ENCODE measurements at regions not wholly inside any gene's neighbourhood (a gene's known extent, or its start where the extent isn't known, plus 50 kb on each side); places are given as distances from the start of the nearest gene placed in this dataset.

- no peak for DNase-seq
These were observed 583.7 kb downstream of the KCNJ2 start for GRCh38 chr17:70752966-70753467.

DNA sequence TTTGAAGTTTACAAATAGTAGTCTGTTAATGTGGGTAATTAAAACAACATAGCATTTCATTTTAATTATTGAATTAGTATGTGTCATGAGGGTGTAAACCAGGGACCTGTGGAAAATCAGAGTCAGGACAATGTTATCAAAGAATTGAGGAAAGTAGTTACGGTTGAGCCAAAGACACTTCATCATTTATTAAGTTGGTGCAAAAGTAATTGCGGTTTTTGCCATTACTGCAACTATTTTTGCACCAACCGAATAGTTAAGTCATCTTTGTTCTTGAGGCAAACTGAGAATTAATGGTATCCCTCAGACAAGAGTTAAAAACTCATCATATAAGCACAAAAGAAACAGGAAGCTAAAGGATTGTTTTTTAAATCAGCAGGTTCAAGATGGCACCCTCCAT, 593.7 kb downstream of the KCNJ2 start:
- DNase-seq = no peak

- peak; percentile 27 for DNase-seq
These were observed 597.9 kb downstream of the KCNJ2 start for GRCh38 chr17:70767102-70767701.

DNA sequence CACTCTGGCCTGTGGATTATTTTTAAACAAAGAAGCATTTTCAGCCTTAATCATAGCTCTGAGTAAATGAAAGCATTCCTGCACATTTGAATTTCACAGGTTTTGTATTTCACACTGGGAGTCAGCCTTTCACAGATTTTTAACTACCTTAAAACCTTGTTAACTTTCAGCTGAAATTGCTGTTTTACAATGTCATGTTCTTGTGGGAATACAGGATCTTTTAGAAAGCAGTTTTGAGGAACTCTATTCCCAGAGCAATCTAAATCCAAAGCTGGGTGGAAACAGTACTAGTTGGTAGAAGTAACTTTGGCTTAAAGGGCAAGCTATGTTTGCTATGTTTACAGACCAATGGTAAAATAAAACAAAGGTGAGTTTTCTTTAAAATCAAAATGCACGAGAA, 600.6 kb downstream of the KCNJ2 start:
- no peak for DNase-seq

DNA sequence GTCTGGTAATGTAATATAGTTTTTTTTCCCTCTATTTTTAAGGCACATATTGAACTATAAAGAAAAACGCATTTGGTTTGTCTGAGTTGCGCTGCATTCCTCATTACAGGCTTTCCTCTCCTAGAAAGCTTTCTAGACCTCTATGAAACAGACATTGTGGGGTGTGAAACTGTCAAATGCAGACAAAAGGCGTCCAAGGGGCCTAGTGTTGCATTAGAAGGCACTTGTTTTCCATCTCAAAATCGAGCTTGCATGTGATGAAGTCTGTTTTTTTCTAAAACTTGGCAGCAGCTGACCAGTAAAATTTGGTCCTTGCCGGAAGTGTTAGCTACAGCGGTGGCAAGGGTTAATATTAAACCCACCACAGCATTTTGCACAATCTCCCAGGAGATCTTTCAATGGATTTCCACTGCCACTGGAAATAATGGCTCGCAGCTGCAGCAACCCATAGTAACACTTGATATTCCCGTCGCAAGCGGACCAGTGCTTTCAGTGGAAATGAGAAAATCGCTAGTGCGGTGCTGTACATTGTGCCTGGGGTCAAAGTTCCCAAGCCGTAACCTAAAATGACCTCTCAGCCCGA, 602.6 kb downstream of the KCNJ2 start:
- DNase-seq = no peak

DNA sequence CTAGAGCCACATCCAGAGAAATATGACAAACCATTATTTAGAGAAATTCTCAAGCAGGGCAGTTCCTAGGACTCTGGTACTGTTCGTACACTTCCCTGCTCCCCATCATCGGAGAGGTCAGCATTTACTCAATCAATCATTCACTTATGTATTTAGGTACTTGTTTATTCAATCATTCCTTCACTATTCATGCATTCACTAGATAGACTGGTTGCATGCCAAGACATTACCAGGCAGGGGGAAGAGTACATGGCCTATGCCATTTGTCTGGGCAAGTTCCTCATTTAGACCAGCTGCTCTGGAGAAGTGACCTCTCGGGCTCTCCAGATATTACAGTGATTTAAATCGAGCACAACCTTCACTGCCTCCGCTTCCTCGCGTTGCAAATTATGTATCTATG, 603.4 kb downstream of the KCNJ2 start:
- no peak for DNase-seq

- no peak for DNase-seq
These were observed 603.9 kb downstream of the KCNJ2 start for GRCh38 chr17:70773258-70773657.

DNA sequence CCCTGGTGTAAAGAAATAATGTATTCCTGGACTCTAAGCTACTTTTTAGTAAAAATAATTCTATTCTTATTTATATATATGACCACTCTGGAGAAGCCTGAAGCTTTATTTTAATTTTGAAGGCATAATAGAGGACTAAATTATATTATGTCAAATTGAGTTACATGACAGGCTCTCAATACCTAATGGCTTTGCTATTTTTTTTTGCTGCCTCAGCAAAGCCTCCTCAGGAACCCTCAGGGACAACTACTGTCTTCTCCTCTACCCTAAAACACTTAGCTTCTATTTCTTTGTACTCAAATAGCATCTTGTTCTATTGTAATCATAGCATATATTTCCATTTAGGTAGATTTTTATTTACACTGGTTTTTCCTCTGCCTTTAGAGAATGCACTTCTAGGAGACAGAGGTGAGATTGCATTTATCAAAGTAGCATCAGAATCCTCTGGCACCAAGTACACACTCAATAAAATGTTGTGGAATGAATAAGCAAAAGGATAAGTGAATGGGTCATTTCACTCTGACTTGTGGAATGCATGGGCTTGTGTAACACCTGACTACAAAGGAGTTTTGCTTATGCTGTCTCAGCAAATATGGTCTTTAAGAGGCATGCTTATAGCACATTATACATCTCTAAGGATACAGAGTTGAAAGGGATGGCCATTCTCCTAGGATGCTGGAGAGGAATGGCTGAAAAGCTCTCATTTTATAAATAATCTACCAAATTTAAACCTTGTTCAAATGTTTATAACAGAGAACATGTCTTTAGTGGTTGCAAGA, 605.2 kb downstream of the KCNJ2 start:
- DNase-seq = no peak

- no peak for DNase-seq
These were observed 606.3 kb downstream of the KCNJ2 start for GRCh38 chr17:70775679-70776078.

- DNase-seq = no peak
These were observed 607.1 kb downstream of the KCNJ2 start for GRCh38 chr17:70776441-70776840.

DNA sequence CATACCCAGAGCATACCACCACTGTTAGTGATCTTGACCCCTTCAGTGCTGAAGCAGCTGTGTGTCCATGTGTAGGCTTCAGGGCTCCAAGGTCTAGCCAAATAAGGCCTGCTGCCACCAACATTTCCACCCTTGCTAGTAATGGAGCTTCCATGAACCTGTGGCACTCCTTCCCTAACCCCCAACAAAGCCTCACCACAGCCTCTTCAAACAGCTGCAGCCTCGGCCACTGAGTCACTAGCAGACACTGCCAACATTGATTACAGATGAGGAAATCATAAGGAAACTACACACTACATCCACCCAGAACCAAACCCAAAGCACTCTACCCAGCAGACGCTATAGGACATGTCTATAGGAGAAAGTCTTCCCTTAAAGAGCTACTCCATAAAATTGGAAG, 610.7 kb downstream of the KCNJ2 start:
- DNase-seq = no peak

DNA sequence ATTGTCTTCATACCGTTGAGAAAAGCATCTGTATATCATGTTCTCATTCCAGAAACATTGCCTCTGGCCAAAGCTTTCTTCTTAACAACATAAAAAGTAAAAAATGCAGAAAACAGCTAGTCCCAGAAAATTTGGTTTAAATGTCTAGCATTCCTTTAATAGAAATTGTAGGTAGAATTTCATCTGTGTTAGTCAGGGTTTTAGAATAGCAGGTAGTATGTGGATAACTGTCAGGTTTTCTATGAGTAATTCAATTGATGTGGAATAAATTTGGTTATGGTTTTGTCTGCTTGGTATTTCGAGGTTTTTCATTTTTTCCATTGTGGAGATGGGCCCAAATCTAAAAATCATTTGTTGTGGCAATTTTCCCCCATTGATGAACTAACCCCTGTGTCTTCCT, 616.7 kb downstream of the KCNJ2 start:
- DNase-seq = no peak

GRCh38 chr17:70787721-70788300, 618.5 kb downstream of the KCNJ2 start:
- DNase-seq = no peak

DNA sequence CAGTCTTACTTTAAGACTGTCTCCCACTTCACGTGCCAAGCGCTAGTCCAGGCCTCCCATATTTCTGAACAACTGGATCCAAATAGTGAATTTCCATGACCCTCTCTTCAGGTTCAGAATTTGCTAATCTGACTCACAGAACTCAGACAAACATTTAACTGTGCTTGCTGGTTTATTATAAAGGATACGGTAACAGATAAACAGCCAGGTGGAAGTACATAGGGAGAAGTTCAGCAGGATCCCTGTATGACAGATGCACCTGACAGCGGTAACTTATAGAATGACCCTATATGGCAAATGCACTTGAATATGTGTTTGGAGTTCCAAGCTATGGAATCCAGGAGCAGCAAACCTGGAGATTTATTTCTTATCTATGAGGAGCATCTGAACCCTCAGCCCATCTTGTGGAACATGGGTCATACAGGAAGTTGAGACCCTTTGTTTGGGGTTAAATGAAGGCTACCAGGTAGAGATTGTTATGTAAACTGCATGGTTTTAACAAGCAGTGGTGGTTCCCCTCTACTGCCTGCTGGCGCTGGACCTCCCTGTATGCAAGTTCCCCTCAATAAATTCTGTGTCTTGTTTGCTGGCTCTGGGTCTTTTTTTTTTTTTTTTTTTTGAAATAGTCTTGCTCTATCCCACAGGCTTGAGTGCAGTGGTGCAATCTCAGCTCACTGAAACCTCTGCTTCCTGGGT, 622.6 kb downstream of the KCNJ2 start:
- DNase-seq = no peak

DNA sequence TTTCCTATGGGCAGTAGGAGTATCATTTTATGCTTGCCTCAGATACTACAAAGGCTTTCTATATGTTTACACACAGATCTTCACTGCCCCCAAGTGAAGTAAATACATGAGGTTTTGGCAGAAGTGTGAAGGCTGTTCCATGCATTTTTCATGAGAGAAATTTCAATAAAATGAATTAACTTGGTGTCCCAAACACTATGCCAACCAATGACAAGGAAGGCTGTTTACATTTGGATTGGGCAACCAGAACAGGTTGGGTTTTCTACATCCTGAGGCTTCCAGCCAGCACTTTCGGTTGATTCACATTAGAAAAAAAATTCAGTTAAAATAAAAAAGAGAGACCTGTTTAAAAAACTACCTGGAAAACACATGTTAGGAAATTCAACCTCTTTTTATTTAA, 625.4 kb downstream of the KCNJ2 start:
- no peak for DNase-seq

- no peak for DNase-seq
These were observed 626.3 kb downstream of the KCNJ2 start for GRCh38 chr17:70795620-70796019.

DNA sequence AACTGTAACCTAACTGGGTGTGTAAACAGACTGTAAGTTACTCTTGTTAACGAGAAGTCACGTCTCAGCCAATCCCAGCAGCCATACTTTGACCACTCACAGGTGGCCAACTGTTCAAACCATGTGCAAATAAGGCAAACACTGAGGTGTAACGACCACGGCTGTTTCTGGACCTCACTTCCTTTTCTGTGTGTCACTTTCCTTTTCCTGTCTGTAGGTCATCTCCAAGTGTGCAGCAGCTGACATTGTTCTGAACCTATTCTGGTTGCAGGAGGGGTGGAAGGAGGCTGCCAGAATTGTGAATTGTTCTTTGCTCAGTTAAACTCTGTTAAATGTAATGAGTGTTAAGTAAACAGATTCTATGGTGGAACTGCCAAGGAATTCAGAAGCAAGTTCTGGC, 627.4 kb downstream of the KCNJ2 start:
- no peak for DNase-seq

- DNase-seq = no peak
These were observed 627.8 kb downstream of the KCNJ2 start for GRCh38 chr17:70797166-70797565.

DNA sequence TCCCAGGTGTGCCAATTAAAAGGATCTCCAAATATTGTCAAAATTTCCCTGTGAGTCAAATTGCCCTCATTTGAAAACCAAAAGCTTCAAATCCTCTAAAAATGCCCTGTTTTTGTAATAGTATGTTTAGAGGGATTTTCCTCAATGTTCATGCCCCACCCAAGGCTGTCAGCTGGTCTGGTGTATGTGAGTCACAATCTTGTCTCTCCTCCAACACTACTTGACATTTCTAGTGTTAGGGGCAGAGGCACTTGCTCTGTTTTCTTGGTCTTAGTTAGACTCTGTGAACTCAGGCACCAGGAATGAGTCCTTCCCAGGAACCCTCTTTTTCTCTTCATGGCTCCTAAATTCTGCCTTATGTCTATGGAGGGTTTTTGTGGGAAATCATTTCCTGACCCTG, 634.8 kb downstream of the KCNJ2 start:
- DNase-seq = no peak

DNA sequence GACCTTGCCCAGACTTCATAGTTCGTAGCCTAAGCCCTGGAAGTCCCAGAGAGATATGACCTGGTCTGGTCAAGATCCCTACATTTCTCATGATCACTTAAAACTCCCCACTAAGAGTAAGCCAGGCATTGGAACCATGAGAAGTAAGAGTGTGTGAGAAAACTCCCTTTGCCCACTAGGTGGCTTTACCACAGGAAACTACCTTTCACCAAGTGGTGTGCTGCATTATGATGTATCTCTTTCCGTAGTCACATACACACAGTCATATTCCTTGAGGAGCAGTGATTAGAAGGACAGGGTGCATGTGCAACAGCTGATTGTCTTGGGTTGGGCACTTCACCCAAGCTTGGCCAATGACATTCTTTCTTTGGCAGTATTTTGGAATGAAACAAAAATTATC, 639.3 kb downstream of the KCNJ2 start:
- no peak for DNase-seq

DNA sequence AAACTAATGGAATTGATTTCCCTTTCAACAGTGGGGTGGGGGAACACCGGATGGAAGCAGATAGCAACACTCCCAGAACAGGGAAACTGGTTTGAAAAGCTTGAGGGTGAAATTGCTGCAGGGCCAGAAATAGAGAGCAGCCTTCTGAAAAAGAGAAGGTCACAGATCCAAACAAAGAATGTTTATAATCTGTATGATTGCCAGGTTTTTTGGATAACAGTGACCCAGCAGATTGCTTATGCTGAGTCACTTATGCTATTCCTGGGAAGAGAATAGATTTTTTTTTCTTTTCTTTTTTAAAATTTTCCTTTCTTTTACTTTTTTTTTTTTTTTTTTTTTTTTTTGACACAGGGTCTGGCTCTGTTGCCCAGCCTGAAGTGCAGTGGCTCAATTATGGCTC, 641.3 kb downstream of the KCNJ2 start:
- no peak for DNase-seq

GRCh38 chr17:70813355-70813930, 644.1 kb downstream of the KCNJ2 start:
- DNase-seq = no peak

- no peak for DNase-seq
These were observed 649.9 kb downstream of the KCNJ2 start for GRCh38 chr17:70819183-70819582.

All from NCI-H2029 (cell line).